IPS-NIHi7 (cell line): ENCODE measurements at regions not wholly inside any gene's neighbourhood (a gene's known extent, or its start where the extent isn't known, plus 50 kb on each side); places are given as distances from the start of the nearest gene placed in this dataset.
"Not testable (repeated sequence)": the region's sequence is repeated elsewhere in the genome, so short reads cannot be mapped to it uniquely, and the experiment has no call there.

Experiments used
- DNase-seq: peaks from one replicate; pipeline ENCODE4 v3.0.0; 2012; ENCODE audit warnings: mixed read lengths; ENCODE audit errors: extremely low spot score

DNA sequence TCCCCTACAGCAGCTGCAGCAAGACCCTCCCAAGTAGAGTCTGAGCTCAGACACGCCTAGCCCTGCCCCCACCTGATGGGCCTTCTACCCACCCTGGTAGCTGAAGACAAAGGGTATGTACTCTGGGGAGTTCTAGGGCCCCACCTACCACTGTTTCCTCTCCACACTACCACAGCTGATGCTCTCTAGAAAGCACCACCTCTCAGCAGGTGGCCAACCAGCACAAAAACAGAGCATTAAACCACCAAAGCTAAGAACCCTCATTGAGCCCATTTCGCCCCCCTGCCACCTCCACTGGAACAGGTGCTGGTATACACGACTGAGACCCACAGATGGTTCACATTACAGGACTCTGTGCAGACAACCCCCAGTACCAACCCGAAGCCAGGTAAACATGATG, 258.9 kb downstream of the SETD4 start:
- no peak for DNase-seq

DNA sequence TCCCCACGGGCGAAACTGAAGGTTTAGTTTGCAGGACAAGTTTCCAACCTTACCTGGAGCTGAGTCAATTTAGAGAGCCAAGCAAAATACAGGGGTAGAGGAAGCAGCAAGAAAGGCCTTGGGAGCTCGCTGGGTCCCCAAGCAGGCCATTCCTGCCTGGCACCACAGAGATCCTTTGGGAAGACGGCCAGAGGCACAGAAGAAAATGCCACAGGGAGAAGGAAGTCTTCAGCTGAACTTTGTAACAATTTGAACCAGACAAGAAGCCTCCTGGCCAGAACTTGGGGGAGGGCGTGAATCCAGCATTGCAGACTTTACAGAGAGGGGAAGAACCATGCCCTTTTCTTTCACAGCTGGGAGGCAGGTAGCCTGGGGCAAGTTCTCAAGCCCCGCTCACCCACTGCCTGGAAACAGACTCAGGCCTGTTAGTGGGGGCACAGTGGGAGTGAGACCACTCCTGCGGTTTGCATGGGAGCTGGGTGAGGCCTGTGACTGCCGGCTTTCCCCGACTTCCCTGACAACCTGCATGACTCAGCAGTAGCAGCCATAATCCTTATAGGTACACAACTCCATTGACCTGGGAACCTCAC, 259.4 kb downstream of the SETD4 start:
- DNase-seq, result not testable (repeated sequence)

DNA sequence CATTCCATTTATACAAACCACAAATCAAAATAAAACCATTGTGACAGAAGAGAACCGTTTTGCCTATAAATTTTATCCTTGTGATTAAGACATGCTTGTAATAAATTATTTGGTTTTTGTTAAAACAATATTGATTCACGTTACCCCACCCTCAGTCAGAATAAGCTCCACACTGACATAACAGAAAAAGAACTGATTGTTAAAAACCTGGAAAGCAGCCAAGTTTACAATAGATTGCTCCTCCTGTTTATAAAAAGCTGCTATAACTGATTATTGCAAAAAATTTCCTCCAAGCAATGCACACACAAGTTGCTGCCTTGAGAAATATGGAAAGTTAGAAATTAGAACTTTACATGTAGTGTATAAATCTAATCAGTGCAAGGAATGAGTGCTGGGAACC, 263.5 kb downstream of the SETD4 start:
- DNase-seq, result no peak

DNA sequence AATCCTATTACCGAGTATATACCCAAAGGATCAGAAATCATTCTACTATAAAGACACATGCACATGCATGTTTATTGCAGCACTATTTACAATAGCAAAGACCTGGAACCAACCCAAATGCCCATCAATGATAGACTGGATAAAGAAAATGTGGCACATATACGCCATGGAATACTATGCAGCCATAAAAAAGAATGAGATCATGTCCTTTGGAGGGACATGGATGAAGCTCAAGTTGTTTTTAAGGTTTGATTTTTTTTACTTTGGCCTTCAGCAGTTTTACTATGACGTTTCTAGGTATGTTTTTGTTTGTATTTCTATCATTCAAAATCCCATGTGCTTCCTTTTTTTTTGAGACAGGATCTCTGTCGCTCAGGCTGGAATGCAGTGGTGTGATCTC, 265.8 kb downstream of the SETD4 start:
- DNase-seq, result not testable (repeated sequence)

DNA sequence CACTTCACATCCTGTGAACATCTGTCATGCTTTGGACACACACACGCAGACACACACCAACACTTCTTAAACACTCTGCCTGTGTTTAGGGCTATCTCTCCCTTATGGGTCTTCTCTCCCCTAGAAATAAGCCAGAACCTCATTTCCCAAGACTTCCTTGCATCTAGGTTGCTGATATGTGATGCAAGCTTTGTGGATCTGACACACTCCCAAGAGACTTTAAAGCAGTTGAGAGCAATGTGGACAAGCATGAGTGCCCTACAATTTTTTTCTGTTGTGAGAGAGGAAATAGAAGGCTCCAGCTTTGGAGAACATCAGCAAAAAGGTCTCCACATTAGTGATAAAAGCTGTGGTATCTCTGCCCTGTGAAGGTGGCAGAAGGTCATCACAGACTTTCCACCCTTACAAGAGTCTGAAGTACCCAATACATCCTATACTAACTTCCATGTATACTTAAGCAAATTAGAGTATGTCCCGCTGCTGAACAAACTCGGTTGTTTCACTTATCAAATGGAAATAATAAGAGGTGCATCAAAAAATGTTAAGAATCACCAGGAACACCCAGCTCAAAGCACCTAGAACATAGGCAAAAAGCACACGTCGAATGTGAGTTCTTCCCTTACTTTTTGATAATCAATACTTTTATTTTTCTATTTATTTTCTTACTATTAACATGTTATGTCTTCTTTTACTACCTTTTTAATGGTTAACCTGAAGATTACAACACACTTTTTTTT, 267.6 kb downstream of the SETD4 start:
- no peak for DNase-seq

DNA sequence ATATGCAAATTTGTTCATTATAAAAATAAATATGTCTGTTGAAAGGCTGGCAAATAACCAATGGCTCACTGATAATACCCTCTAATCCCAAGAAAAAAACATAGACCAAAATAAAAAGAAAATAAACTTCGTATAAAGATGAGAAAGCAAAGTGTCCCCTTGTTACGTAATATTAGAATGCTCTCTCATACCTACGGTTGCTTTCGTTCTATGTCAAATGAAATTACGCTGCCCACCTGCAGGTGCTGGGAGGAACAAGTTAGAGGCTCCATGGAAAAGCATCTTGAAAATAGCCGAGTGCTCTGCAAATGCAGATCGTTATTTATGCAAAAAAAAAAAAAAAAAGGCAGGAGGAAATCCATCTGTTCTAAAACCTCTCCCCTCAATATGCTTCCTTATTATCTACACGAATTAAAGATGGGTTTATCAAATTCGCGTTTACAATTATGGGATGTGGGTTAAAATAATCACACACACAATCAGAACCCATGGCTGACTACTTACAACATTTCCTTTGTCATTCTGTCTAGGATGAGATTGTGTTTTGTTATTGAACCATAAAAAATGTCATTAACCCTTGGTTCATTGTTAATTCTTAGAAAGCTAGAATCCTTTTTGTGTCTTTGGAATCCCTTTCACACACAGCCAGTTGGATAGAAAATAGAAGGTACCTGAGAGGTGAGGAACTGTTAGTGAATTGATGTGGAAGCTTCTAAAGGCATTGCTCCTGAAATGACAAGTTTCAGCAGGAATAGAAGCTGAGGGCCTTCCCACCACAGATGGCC, 268.6 kb downstream of the SETD4 start:
- DNase-seq, result no peak

DNA sequence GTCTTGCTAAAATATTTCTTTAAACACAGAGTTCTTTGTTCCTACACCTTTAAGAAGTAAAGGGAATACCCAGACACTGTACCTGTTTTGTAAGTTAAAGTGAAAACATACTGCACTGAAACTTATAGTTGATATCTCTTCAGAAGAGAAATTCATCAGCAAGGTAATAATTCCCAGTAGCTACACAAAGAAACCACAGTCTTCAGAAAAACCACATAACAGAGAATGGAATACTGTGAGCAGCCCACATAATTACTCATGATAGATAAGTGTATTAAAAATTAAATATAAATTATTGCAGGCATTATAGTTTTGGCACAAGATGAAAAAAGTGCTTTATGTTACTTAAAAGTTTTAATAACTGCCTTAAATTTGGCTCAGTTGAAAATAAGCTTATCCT, 276.6 kb downstream of the SETD4 start:
- no peak for DNase-seq

DNA sequence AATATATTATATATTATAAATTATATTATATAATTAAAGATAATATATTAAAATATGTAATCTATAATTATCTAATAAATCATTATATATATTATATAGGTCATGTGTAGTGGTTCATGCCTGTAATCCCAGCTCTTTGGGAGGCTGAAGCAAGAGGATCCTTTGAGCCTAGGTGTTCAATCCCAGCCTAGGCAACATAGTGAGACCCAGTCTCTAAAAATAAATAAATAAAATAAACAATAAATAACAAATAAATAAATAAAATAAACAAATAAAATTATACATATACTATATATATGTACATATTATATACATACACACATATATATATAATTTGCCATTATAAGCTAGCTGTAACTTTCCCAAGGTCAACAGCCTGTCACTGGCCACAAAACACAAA, 277.7 kb downstream of the SETD4 start:
- no peak for DNase-seq

DNA sequence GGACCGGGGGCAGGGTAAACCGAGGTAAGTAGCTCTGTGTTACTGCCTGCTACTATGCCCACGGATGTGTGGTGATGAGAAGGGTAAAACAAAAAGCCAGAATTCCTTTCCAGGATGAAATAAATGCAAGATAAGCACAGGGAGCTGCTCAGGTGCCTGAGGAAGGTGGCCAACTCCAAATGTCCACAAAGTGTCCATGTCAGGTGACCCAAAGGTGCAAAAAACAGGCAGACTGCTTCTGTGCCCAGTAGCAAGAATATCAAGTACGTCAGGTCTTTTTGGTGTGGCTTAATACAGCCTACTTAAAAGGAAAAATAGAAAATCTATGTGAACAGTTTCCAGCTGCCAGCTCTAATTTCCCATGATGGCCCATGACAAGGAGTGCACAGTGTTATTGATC, 279.3 kb downstream of the SETD4 start:
- no peak for DNase-seq

DNA sequence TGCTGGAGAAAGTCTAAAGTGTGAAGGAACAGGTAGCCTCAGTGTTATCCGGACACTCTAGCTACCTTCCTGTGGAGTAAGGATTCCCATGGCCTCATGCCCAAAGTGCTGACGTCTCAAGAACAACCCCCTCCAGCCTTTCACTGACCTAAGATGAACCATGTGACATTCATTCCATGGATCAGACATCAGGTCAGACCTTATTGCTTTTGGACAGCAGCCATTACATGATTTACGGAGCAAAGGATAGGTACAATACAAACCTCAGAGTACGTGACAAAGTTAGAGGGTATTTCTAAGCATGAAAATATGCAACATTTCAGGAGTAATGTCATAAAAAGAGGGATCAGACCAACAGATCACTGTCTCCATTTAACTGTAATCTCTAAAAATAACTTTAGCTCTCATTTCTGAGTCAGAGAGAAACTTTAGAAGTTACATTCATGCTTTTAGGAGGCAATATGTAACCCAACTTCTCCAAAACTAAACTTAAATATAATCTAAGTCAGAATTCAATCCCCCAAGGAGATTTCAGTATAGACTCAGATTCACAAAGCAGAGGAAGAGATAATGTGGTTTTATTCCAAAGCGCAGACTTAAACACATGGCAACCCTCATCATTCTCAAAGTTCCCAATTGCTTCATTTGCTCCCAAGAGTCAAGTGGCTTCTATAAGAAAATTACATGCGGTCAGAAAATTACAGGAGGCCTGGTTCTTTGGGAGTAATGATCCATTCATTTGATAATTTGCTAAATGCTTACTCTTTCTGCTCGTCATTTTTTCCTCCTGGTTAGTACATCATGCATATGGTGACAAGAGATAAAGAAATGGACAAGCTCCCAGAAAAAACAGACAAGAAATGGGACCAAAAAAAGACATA, 280.4 kb downstream of the SETD4 start:
- DNase-seq, result no peak

DNA sequence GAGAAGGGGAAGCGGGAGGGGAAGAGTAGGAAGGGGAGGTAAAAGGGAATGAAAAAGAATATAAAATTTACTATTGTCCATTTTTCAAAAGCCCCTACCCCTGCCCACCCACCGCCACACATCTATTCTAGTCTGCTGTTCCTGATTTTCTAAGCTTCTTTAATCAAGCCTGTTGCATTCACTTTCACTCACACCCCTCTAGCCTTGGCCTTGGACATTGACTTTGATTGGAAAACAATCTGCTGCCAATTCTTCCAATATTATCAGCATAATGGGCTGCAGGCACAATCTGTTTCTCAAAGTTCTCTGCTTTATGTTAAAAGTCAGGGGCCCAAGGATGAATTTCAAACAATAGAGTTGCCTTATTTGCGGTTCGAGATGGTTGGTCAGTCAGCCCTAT, 281.2 kb downstream of the SETD4 start:
- no peak for DNase-seq

DNA sequence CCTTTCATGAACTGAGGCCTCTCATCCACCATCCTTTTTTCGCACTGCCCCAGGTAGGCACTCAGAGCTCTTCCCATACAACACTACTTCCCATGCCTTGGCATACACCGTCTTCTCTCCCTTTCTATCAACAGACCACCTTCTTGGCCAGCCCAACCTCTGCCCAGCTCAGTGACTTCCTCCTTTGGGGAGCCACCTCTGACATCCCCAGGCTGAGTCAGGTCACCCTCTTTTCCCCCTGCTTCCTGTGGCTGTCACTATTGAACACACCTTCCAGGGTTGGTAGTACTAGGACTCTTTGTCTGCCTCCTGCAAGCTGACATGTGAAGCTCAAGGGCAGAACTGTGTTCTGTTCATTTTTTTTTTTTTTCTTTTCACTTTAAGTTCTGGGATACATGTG, 283.2 kb downstream of the SETD4 start:
- no peak for DNase-seq

DNA sequence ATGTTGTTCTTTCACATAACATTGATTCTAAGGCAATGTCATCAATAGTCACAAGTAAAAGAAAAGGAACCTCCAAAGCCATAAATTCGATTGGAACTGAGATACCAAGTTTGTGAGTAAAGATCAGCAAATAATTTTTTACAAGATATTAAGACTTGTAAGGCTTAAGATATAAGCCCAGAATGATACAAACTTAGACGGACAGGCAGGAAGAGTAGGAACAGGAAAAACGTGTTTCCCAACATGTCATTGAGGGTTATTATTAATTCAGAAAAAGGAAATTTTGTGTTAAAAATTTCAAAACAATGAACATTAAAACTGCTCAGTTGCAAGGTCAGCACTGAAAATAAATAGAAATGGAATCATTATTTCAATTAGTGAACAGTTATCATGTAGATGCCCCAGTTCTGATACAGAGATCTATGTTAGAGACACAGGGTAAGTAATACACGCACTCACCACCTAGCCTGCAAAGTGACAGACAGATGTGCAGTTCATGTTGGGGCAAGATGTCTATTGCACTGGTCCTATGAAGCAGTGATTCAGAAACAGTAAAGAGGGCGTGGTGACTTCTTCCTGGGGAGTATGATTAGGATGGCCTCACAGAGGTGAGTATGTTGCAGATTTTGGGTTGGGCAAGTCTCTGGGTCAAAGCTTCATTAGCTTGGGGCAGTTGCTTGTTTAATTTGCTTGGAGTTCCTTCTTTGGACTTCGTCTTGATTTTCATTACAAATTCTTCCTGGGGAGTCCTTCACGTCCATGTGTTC, 284.4 kb downstream of the SETD4 start:
- DNase-seq, result no peak

DNA sequence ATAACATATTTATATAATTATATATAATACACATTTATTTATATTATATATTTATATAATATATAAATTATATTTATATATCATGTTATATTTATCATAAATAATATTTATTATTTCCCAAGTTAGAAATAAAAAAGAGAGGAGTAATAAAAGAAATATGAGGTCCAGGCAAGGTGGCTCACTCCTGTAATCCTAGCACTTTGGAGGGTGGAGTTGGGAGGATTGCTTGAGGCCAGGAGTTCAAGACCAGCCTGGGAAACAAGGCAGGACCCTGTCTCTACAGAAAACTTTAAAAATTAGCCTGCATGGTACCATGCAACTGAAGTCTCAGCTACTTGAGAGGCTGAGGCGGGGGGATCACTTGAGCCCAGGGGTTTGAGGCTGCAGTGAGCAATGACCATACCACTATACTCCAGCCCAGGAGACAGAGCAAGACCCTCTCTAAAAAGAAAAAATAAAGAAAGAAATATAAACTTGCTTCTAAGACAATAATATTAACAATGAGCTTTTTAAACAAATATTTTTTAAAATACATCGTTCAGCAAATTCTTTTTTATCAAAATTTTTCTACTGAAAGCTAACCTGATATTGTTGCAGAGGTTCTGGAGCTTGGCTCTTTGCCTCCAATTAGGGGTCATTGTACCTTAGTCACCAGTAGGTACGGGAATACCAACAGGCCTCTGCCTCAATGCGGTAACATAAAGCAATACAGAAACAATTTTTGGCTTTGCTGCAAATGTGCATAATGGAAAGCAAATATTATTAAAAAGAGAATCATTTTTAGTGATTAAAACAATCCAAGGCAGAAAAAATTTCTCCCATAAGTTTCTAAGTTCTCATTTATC, 290.0 kb downstream of the SETD4 start:
- DNase-seq, result no peak

DNA sequence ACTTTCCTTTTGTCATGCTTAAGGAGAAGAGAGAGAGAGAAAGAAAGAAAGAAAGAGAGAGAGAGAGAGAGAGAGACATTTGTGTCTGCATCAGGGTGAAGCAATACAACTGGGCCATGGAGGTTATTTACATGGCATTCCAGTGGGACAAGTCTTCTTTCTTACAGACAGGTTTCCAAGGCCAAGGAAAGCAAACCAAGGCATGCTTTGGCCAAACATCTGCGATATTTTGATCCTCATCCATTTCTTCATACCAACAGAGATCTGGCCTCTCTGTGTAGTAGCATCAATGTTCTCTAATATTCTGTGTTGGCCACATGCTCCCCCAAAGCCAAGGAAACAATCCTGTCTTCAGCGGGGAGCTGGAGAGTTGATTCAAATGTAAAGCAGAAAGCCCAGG, 292.1 kb downstream of the SETD4 start:
- DNase-seq, result no peak

DNA sequence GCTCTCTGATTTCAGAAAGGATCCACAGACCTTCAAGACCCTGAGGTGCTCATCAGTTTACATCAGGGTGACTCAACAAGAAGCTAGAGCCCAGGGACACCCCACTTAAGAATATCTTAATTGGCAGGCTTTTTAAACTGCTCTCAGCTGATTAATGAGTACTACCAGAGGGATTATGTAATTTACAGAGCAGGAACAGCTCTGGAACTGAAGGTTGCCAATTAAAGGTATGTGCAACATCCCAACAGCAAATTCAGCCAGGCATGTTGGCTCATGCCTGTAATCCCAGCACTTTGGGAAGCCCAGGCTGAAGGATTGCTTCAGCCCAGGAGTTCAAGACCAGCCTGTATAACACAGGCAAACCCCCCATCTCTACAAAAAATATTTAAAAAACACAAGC, 295.7 kb downstream of the SETD4 start:
- DNase-seq, result no peak

DNA sequence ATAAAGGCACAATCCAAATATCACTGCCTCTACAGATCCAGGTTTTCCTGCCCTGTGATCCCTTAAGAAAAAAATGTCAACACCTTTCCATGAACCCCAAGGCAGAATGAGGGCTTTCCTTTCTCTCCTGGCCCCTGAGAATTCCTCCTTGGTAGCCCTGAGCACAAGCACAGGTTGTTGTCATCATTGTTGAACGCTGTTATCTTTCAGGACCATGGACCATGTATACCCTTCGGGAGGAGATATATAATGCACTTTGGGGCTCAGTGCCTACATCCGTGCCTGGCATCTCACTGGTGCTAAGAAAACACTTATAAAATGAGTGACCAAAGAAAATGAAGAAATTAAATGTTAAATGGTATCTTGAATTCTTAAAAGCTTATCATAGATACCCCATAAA, 296.2 kb downstream of the SETD4 start:
- no peak for DNase-seq

DNA sequence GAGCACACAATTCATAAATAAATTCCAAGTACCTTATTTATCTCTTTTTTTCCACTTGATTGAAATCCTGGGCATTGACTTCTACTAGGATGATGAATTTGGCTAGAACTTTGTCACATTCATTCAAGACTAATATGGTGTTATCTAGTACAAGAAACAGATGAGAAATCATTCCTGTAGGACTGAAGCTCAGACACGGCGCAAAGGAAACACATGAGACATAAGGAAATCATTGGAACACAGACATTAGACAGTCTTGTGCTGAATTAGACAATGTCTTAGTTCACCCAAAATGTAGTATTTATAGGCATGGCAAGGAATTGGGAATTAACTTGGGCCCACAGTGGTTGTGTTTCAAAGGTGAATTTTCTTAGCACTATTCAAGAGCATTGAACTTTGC, 305.7 kb downstream of the SETD4 start:
- DNase-seq, result no peak

DNA sequence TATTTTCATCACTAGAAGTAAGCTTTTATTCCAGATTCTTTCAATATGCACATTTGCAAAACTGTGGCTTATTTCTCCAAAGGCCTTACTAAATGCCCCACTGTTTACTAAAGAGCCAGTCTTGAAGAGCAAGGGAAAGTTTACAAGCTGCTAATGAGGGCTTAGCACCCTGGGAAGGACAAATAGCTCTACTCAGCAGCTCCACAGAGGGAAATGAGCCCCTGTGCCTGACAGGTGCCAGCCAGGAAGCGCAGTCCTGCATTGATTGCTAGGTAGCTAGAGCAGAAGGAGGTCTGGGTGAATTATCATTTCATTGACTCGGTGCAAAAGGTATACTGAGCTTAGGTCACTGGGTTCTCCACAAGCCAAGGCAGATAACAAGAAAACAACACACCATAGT, 307.0 kb downstream of the SETD4 start:
- DNase-seq, result peak; percentile 51

DNA sequence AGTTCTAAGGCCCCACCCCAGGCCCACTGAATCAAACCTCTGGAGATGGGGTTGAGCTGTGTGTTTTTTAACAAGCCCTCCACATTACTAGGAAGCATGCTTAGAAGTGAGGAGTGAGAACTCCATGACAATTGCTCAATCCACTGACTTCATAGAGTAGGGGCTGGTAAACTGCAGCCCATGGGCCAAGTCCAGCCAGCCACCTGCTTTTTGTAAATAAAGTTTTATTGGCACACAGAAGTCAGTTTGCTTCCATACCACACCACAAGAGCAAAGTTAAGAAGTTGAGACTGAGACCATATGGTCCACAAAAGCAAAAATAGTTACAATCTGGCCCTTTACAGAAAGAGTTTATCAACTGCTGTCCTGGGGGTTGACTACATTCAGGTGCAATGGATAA, 309.2 kb downstream of the SETD4 start:
- DNase-seq, result no peak
